ENCODE measurements at regions not wholly inside any gene's neighbourhood (a gene's known extent, or its start where the extent isn't known, plus 50 kb on each side); places are given as distances from the start of the nearest gene placed in this dataset.
"Not testable (repeated sequence)": the region's sequence is repeated elsewhere in the genome, so short reads cannot be mapped to it uniquely, and the experiment has no call there.

GRCh38 chr1:99501871-99502270 is 144.0 kb upstream of the PALMD start:
- DNase-seq (ENCODE audit: low read depth, low spot score): no peak

- no peak for DNase-seq (ENCODE audit: low read depth, low spot score)
These were observed 143.5 kb upstream of the PALMD start for GRCh38 chr1:99502400-99502799.

- no peak for DNase-seq (ENCODE audit: low read depth, low spot score)
These were observed 142.6 kb upstream of the PALMD start for GRCh38 chr1:99503276-99503747.

- no peak for DNase-seq (ENCODE audit: low read depth, low spot score)
These were observed 141.6 kb upstream of the PALMD start for GRCh38 chr1:99504287-99504686.

GRCh38 chr1:99506631-99507030 is 139.3 kb upstream of the PALMD start:
- DNase-seq (ENCODE audit: low read depth, low spot score): no peak

GRCh38 chr1:99507446-99507845 is 138.5 kb upstream of the PALMD start:
- DNase-seq (ENCODE audit: low read depth, low spot score): not testable (repeated sequence)

GRCh38 chr1:99507906-99508732 is 137.8 kb upstream of the PALMD start:
- DNase-seq (ENCODE audit: low read depth, low spot score): no peak

GRCh38 chr1:99508733-99509445 is 137.0 kb upstream of the PALMD start:
- DNase-seq (ENCODE audit: low read depth, low spot score): not testable (repeated sequence)

- not testable (repeated sequence) for DNase-seq (ENCODE audit: low read depth, low spot score)
These were observed 130.9 kb upstream of the PALMD start for GRCh38 chr1:99514823-99515552.

- no peak for DNase-seq (ENCODE audit: low read depth, low spot score)
These were observed 129.8 kb upstream of the PALMD start for GRCh38 chr1:99516141-99516540.

- no peak for DNase-seq (ENCODE audit: low read depth, low spot score)
These were observed 125.8 kb upstream of the PALMD start for GRCh38 chr1:99520121-99520520.

GRCh38 chr1:99525331-99525730 is 120.6 kb upstream of the PALMD start:
- no peak for DNase-seq (ENCODE audit: low read depth, low spot score)

- DNase-seq (ENCODE audit: low read depth, low spot score): no peak
These were observed 118.8 kb upstream of the PALMD start for GRCh38 chr1:99527078-99527477.

- DNase-seq (ENCODE audit: low read depth, low spot score): no peak
These were observed 118.4 kb upstream of the PALMD start for GRCh38 chr1:99527545-99527944.

- no peak for DNase-seq (ENCODE audit: low read depth, low spot score)
These were observed 116.9 kb upstream of the PALMD start for GRCh38 chr1:99529002-99529401.

GRCh38 chr1:99531578-99532275 is 114.2 kb upstream of the PALMD start:
- DNase-seq (ENCODE audit: low read depth, low spot score): no peak

- no peak for DNase-seq (ENCODE audit: low read depth, low spot score)
These were observed 113.7 kb upstream of the PALMD start for GRCh38 chr1:99532276-99532580.

- no peak for DNase-seq (ENCODE audit: low read depth, low spot score)
These were observed 111.8 kb upstream of the PALMD start for GRCh38 chr1:99533909-99534637.

GRCh38 chr1:99534638-99534930 is 111.3 kb upstream of the PALMD start:
- DNase-seq (ENCODE audit: low read depth, low spot score): no peak

- no peak for DNase-seq (ENCODE audit: low read depth, low spot score)
These were observed 110.3 kb upstream of the PALMD start for GRCh38 chr1:99535470-99536164.

All from smooth muscle cell of the brain vasculature (primary cell).